ENCODE measurements at regions not wholly inside any gene's neighbourhood (a gene's known extent, or its start where the extent isn't known, plus 50 kb on each side); places are given as distances from the start of the nearest gene placed in this dataset.

DNA sequence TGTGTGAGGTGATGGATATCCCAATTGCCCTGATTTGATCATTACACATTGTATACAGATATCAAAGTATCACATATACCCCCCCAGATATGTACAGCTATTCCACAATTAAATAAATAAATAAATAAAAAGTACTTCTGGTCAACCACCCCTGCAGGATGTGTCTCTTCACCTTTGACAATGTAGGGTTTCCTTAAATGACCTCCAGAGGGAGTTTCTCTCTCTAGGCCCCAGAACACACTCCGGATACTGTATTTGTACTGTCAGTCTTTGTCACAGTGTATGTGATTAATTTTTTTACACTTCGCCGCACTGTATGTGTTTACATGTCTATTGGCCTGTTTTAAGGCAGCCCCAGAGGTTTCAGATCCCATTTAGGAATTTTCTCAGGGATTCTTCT, 123.6 kb downstream of the ADCYAP1R1 start:
- no peak for DNase-seq

DNA sequence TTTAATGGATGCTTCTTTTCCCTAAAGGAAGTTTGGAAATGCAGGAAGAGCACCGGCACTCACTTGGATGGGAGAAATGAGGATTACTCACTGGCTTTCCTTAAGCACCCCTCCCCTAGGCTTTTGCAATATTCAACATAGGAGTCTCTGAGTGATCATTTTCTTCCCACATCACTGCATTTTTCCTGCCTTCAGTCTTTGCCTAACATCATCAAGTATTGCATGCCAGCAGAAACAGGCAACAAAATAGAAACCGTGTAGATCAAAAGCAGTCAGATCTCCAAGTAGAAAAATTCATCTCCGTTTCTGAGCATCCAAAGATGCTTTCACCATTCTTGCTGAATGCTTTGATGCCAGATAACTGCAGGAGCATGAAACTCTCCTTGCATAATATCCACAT, 119.9 kb downstream of the ADCYAP1R1 start:
- no peak for DNase-seq

DNA sequence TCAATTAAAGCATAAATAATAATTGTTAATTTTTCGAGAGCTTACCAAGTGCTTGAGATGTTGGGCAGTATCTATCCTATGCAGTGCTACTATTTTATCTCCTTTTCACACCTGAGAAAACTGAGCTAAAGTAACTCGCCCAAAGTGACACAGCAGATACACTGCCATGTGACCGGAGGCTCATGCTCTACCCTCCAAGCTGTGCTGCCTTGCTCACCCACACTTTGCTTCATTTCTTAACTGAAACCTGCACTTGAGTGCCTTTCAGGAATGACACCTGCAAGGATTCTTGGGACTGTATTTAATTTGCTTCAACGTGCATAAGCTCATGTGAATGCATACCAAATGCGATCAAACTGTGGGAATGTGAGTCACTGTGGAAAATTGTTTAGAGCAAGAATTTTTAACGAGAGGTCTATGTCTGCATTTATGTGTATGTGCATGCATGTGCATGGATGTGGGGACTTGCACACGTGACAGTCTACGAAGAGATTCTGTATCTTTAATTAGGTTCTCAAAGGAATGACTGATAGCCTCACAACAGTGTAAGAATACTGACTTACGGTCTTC, 119.2 kb downstream of the ADCYAP1R1 start:
- DNase-seq: peak in 2 of 58 donors; percentile 3 to 11

Measured in anterior cingulate cortex (tissue), 58 donors.